Testis (tissue), 2 donors: ENCODE measurements at regions not wholly inside any gene's neighbourhood (a gene's known extent, or its start where the extent isn't known, plus 50 kb on each side); places are given as distances from the start of the nearest gene placed in this dataset.

Experiments
- POLR2A ChIP-seq: fragments of 450-650 bp; IDR thresholded peaks from one replicate; pipeline ENCODE4 v1.6.1; 2017; ENCODE audit warnings: antibody characterized with exemption, mild to moderate bottlenecking, moderate library complexity
- TF ChIP-seq, protein P1 (sequence below), 3 experiments: fragments of 450-650 bp in 2 of 3; fragments of 200-600 bp in 1 of 3; sonication (generic) in 1 of 3; IDR thresholded peaks; one replicate each; pipeline ENCODE4 v1.5.1; 2016 to 2019; ENCODE audit warnings: antibody characterized with exemption in 3 of 3, mild to moderate bottlenecking in 2 of 3, moderate library complexity in 1 of 3

DNA sequence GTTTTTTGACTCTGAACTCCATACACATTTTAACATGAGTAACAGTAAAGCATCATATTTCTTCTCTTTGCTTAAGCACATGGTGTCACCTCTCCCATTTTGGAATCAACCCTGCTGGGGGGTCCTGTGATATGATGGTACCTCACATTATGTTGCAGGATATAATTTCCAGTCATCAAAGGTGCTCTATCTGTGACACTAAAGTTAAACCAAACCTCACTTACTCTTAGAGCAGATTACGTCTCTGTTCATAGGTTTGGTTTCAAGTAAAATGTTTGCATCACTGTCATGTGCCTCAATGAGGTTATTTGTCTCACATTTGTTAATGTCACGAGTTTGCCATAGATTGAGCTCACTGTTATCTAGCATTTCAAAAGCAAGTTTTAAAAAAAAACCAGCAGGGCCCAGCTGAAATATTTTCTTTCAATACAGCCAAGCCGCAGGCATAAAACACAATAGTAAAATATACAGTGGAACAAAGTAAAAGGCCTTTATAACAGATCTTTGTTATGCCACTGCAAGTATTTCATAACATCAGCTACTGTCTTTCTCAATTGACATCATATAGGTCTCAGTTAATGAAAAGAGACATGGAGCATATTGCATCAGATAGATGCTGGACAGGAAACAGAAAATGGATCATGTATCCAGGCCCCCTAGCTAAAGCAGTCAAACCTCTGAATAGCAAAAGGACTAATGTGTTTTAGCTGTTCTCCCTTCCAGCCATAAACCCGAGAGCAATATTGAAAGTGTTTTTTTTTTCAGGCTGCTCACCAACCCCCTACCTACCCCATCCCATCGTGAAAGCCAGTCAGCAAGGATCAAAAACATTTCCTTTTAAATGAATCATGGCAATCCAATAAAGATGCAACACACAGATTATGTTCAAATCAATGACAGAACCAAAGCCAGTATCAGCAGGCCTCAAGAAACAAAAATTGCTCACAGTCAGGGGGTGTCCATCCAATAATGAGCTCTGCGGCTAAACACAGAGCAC is 182.1 kb upstream of the ITGA1 start:
- TF ChIP-seq, protein P1, sequence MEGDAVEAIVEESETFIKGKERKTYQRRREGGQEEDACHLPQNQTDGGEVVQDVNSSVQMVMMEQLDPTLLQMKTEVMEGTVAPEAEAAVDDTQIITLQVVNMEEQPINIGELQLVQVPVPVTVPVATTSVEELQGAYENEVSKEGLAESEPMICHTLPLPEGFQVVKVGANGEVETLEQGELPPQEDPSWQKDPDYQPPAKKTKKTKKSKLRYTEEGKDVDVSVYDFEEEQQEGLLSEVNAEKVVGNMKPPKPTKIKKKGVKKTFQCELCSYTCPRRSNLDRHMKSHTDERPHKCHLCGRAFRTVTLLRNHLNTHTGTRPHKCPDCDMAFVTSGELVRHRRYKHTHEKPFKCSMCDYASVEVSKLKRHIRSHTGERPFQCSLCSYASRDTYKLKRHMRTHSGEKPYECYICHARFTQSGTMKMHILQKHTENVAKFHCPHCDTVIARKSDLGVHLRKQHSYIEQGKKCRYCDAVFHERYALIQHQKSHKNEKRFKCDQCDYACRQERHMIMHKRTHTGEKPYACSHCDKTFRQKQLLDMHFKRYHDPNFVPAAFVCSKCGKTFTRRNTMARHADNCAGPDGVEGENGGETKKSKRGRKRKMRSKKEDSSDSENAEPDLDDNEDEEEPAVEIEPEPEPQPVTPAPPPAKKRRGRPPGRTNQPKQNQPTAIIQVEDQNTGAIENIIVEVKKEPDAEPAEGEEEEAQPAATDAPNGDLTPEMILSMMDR (IDR thresholded peaks at IDR 0.05): no peak
- TF ChIP-seq POLR2A: no peak
